ENCODE measurements at regions not wholly inside any gene's neighbourhood (a gene's known extent, or its start where the extent isn't known, plus 50 kb on each side); places are given as distances from the start of the nearest gene placed in this dataset.

- Histone ChIP-seq H3K4me2 (ENCODE audit: low read length) (no peak overlapping the region), H4K20me1 (ENCODE audit: insufficient read depth) (no peaks in the 10 kb centered on the region), H3K9me3 (ENCODE audit: control insufficient read depth in 1 of 2, insufficient read depth in 1 of 2, low read depth in 1 of 2, low read length in 2 of 2) (peaks cover 13 to 28% of the 10 kb centered on the region in 2 experiments; a peak in 2 of 4 replicates), H3K4me1 (ENCODE audit: control insufficient read depth in 1 of 2, insufficient read depth in 2 of 2, low read length in 2 of 2) (no peaks in the 10 kb centered on the region), H2AFZ (ENCODE audit: low read depth, low read length, poor library complexity, severe bottlenecking) (no peak overlapping the region), H3K9ac (ENCODE audit: low read length) (no peak overlapping the region), H3K9me2 (ENCODE audit: insufficient read depth) (no peaks in the 10 kb centered on the region), H3K4me3 (replicated peaks in 1 of 2; ENCODE audit: low read depth in 1 of 2, low read length in 2 of 2) (no peak overlapping the region), H3K79me2 (ENCODE audit: insufficient read depth, low read length) (no peaks in the 10 kb centered on the region), H3K36me3 (ENCODE audit: control insufficient read depth in 1 of 2, insufficient read depth in 2 of 2, low read length in 2 of 2) (no peaks in the 10 kb centered on the region), H3K27me3 (ENCODE audit: insufficient read depth, low read length) (no peaks in the 10 kb centered on the region), H3K27ac (ENCODE audit: low read depth, low read length) (no peak overlapping the region)
- ATAC-seq (no peak), DNase-seq (ENCODE audit: low read depth, low spot score) (no peak)
- RAD21 ChIA-PET (ENCODE audit: low non-redundant PET in 1 of 2, low total read pairs in 2 of 2, uncharacterized antibody in 2 of 2, unreplicated experiment in 2 of 2) = no interaction called here
- BruUV-seq (replicated peaks) = no TSS peak
- TF ChIP-seq POLR2A (IDR thresholded peaks at IDR 0.05; ENCODE audit: borderline replicate concordance, extremely low read depth, insufficient read depth, insufficient read length) (no peak), POLR2AphosphoS5 (IDR thresholded peaks at IDR 0.05; ENCODE audit: low read depth, low read length) (no peak), JUND (IDR thresholded peaks at IDR 0.05) (no peak), YY1 (IDR thresholded peaks at IDR 0.05; ENCODE audit: extremely low read depth, insufficient replicate concordance, low read depth, low read length) (no peak), CEBPB (IDR thresholded peaks at IDR 0.05; ENCODE audit: low read depth) (no peak), ATF3 (IDR thresholded peaks at IDR 0.05) (no peak), TCF7L2 (IDR thresholded peaks at IDR 0.05; ENCODE audit: borderline replicate concordance, extremely low read depth, insufficient read depth, insufficient read length) (no peak), SP1 (IDR thresholded peaks at IDR 0.05; ENCODE audit: low read depth) (no peak), SRF (IDR thresholded peaks at IDR 0.05; ENCODE audit: low read depth) (no peak), FOSL1 (IDR thresholded peaks at IDR 0.05; ENCODE audit: low read depth) (no peak), CTCF (IDR thresholded peaks at IDR 0.05 in 2 of 3, conservative IDR thresholded peaks at IDR 0.05 in 1 of 3; ENCODE audit: borderline replicate concordance in 1 of 3, insufficient read depth in 1 of 3, low read depth in 2 of 3, low read length in 2 of 3) (no peak), ZFX (IDR thresholded peaks at IDR 0.05) (no peak), EZH2 (IDR thresholded peaks at IDR 0.05) (no peak), SIN3A (IDR thresholded peaks at IDR 0.05; ENCODE audit: low read depth) (no peak), EGR1 (IDR thresholded peaks at IDR 0.05; ENCODE audit: low read depth) (no peak), MAX (IDR thresholded peaks at IDR 0.05) (no peak), ZBTB33 (IDR thresholded peaks at IDR 0.05; ENCODE audit: extremely low read depth, insufficient replicate concordance, low read length) (no peak), CBX3 (IDR thresholded peaks at IDR 0.05; ENCODE audit: low read depth) (no peak), ZNF274 (IDR thresholded peaks at IDR 0.05; ENCODE audit: low read depth, low read length) (no peak)
- CTCF ChIA-PET = no interaction called here
- intact Hi-C loops (cut with micrococcal nuclease) = no loop called here
- POLR2A ChIA-PET = no interaction called here
These were observed 1084.2 kb upstream of the NCAM2 start for GRCh38 chr21:19914028-19914427.

Measured in HCT116 (cell line).